Neural cell (in vitro differentiated cells): ENCODE measurements at regions not wholly inside any gene's neighbourhood (a gene's known extent, or its start where the extent isn't known, plus 50 kb on each side); places are given as distances from the start of the nearest gene placed in this dataset.

Source experiments
- H2AFZ ChIP-seq: fragments of 200-600, 300-800 bp; sonication (generic), shearing (Covaris generic); 2 replicates; pipeline ENCODE4 v1.6.0; 2014; ENCODE audit warnings: low read depth, mild to moderate bottlenecking, antibody characterized with exemption, low read length, moderate library complexity
- H3F3A ChIP-seq: fragments of 200-600 bp; shearing (Covaris generic); 2 replicates; pipeline ENCODE4 v1.6.1; 2016; ENCODE audit warnings: mild to moderate bottlenecking, moderate library complexity, mixed read lengths, antibody characterized with exemption, low read length; ENCODE audit not compliant: insufficient read depth, poor library complexity, severe bottlenecking
- H3K27ac ChIP-seq: fragments of 200-600, 300-800 bp; sonication (generic), shearing (Covaris generic); 2 replicates; pipeline ENCODE4 v1.5.1; 2014; ENCODE audit warnings: mild to moderate bottlenecking, low read length, moderate library complexity
- H3K27me3 ChIP-seq: fragments of 300-800, 200-600 bp; sonication (generic), shearing (Covaris generic); 2 replicates; pipeline ENCODE4 v1.6.0; 2014; ENCODE audit warnings: mild to moderate bottlenecking, low read depth, low read length, moderate library complexity; ENCODE audit not compliant: insufficient read depth
- H3K36me3 ChIP-seq: fragments of 300-800, 200-600 bp; sonication (generic), shearing (Covaris generic); 2 replicates; pipeline ENCODE4 v1.5.1; 2014; ENCODE audit warnings: mild to moderate bottlenecking, antibody characterized with exemption, low read length, moderate library complexity; ENCODE audit not compliant: insufficient read depth
- H3K4me2 ChIP-seq: fragments of 300-800, 200-600 bp; sonication (generic), shearing (Covaris generic); 2 replicates; pipeline ENCODE4 v1.6.0; 2014; ENCODE audit warnings: mild to moderate bottlenecking, low read length
- H3K4me3 ChIP-seq: fragments of 300-800, 200-600 bp; sonication (generic), shearing (Covaris generic); 2 replicates; pipeline ENCODE4 v1.5.1; 2014; ENCODE audit warnings: mild to moderate bottlenecking, low read length, moderate library complexity
- H3K79me2 ChIP-seq: fragments of 200-600 bp; shearing (Covaris generic); replicated peaks from 2 replicates; pipeline ENCODE4 v1.6.0; 2014; ENCODE audit warnings: mild to moderate bottlenecking, low read length, moderate library complexity; ENCODE audit not compliant: insufficient read depth
- H3K9ac ChIP-seq: fragments of 300-800, 200-600 bp; sonication (generic), shearing (Covaris generic); 2 replicates; pipeline ENCODE4 v1.6.1; 2016; ENCODE audit warnings: mild to moderate bottlenecking, low read length, mixed read lengths
- H3K9me2 ChIP-seq: fragments of 200-600 bp; shearing (Covaris generic); 2 replicates; pipeline ENCODE4 v1.6.1; 2016; ENCODE audit warnings: mild to moderate bottlenecking, low read length, mixed read lengths; ENCODE audit not compliant: insufficient read depth
- H3K9me3 ChIP-seq: fragments of 200-600, 300-800 bp; sonication (generic), shearing (Covaris generic); 2 replicates; pipeline ENCODE4 v1.6.1; 2016; ENCODE audit warnings: mild to moderate bottlenecking, mixed run types, low read length, moderate library complexity, mixed read lengths
- H4K20me1 ChIP-seq: fragments of 200-600 bp; shearing (Covaris generic); 2 replicates; pipeline ENCODE4 v1.6.1; 2016; ENCODE audit warnings: mild to moderate bottlenecking, mixed run types; ENCODE audit not compliant: insufficient read depth
- CTCF ChIP-seq: fragments of 450-650 bp; IDR thresholded peaks from 2 replicates; pipeline ENCODE4 v1.5.1; 2014; ENCODE audit warnings: antibody characterized with exemption, mild to moderate bottlenecking, moderate library complexity; ENCODE audit not compliant: poor library complexity, severe bottlenecking
- EP300 ChIP-seq: fragments of 450-650 bp; conservative IDR thresholded peaks from 2 replicates; pipeline ENCODE4 v1.6.1; 2014; ENCODE audit warnings: antibody characterized with exemption, mild to moderate bottlenecking, moderate library complexity; ENCODE audit not compliant: poor library complexity, severe bottlenecking
- EZH2 ChIP-seq: fragments of 200-600, 300-800 bp; shearing (Covaris generic), sonication (generic); IDR thresholded peaks from 2 replicates; pipeline ENCODE4 v1.6.1; 2014; ENCODE audit warnings: antibody characterized with exemption, low read length, borderline replicate concordance, mild to moderate bottlenecking; ENCODE audit not compliant: insufficient read depth, poor library complexity, severe bottlenecking
- MXI1 ChIP-seq: fragments of 450-650 bp; conservative IDR thresholded peaks from 2 replicates; pipeline ENCODE4 v1.6.1; 2014; ENCODE audit warnings: antibody characterized with exemption, mild to moderate bottlenecking; ENCODE audit not compliant: poor library complexity, severe bottlenecking
- POLR2AphosphoS5 ChIP-seq: IDR thresholded peaks from 2 replicates; pipeline ENCODE4 v1.6.1; 2012
- RAD21 ChIP-seq: fragments of 450-650 bp; conservative IDR thresholded peaks from 2 replicates; pipeline ENCODE4 v1.6.1; 2014; ENCODE audit warnings: antibody characterized with exemption, mild to moderate bottlenecking, moderate library complexity
- REST ChIP-seq: IDR thresholded peaks from 2 replicates; pipeline ENCODE4 v1.6.1; 2012; ENCODE audit warnings: borderline replicate concordance
- SMC3 ChIP-seq: fragments of 450-650 bp; conservative IDR thresholded peaks from 2 replicates; pipeline ENCODE4 v1.6.1; 2014; ENCODE audit warnings: antibody characterized with exemption, mild to moderate bottlenecking, moderate library complexity; ENCODE audit not compliant: poor library complexity
- TAF1 ChIP-seq: IDR thresholded peaks from 2 replicates; pipeline ENCODE4 v1.6.1; 2012; ENCODE audit warnings: low read depth

GRCh38 chr6:744666-745353 lies 51.9 kb upstream of the EXOC2 start:
- no peaks in the 10 kb centered on the region for H3K79me2 ChIP-seq
- no peak overlapping the region for H3K9ac ChIP-seq
- H3K36me3 ChIP-seq: no peaks in the 10 kb centered on the region
- H3K9me3 ChIP-seq: no peaks in the 10 kb centered on the region
- H3K4me3 ChIP-seq: no peak overlapping the region
- no peaks in the 10 kb centered on the region for H3K27me3 ChIP-seq
- TF ChIP-seq CTCF (no peak), EZH2 (no peak), RAD21 (no peak), SMC3 (no peak), POLR2AphosphoS5 (no peak), REST (no peak), MXI1 (no peak), EP300 (no peak), TAF1 (no peak)
- no peak overlapping the region for H2AFZ ChIP-seq
- no peak overlapping the region for H3K4me2 ChIP-seq
- no peak overlapping the region for H3K27ac ChIP-seq
- no peaks in the 10 kb centered on the region for H4K20me1 ChIP-seq
- no peaks in the 10 kb centered on the region for H3F3A ChIP-seq
- H3K9me2 ChIP-seq: no peaks in the 10 kb centered on the region

- Histone ChIP-seq H2AFZ (no peak overlapping the region), H3K9me2 (no peaks in the 10 kb centered on the region), H3K4me2 (no peak overlapping the region), H4K20me1 (no peaks in the 10 kb centered on the region), H3K9me3 (no peaks in the 10 kb centered on the region), H3K27ac (no peak overlapping the region), H3K4me3 (no peak overlapping the region), H3K79me2 (no peaks in the 10 kb centered on the region), H3K27me3 (no peaks in the 10 kb centered on the region), H3K36me3 (no peaks in the 10 kb centered on the region), H3F3A (no peaks in the 10 kb centered on the region), H3K9ac (no peak overlapping the region)
- TF ChIP-seq TAF1 (no peak), REST (no peak), CTCF (no peak), EZH2 (no peak), SMC3 (no peak), POLR2AphosphoS5 (no peak), MXI1 (no peak), EP300 (no peak), RAD21 (no peak)
Measured at GRCh38 chr6:743320-744096, 50.6 kb upstream of the EXOC2 start.
